AML-193 (cell line): ENCODE measurements at regions not wholly inside any gene's neighbourhood (a gene's known extent, or its start where the extent isn't known, plus 50 kb on each side); places are given as distances from the start of the nearest gene placed in this dataset.

Experiments
- DNase-seq, 2 experiments: peaks; one replicate each; lab custom pipeline; 2025; lab: John Stamatoyannopoulos, UW

GRCh38 chr14:56868660-56869059 is 58.4 kb upstream of the OTX2 start:
- no peak for DNase-seq

GRCh38 chr14:56862836-56863235 is 52.6 kb upstream of the OTX2 start:
- no peak for DNase-seq

GRCh38 chr14:56860441-56860840 is 50.2 kb upstream of the OTX2 start:
- DNase-seq: no peak
